ENCODE measurements at regions not wholly inside any gene's neighbourhood (a gene's known extent, or its start where the extent isn't known, plus 50 kb on each side); places are given as distances from the start of the nearest gene placed in this dataset.

DNA sequence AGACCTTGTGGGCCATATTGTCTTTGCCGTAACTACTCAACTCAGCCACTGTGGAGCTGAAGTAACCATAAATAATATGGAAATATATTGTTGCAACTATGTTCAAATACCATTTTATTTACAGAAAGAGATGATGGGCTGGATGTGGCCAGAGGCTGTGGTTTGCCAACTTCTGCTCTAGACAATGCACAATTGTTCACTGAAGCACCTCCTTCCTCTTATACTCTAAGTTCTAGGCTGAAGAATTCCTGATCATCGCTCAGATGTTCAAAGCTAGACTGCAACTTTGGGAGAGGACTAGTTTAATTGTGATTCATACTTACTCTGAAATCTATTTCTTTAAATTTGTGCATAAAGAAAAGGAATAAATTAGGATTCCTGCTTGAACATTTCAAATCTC is 245.0 kb downstream of the TAF11L14 start:
- Histone ChIP-seq H3K27me3 (no peaks in the 10 kb centered on the region), H3K9me3 (ENCODE audit: low read depth) (no peaks in the 10 kb centered on the region), H3K27ac (no peak overlapping the region), H3K4me1 (ENCODE audit: low read depth) (no peaks in the 10 kb centered on the region), H3K4me3 (no peak overlapping the region), H3K36me3 (no peaks in the 10 kb centered on the region)
- TF ChIP-seq, protein P1, sequence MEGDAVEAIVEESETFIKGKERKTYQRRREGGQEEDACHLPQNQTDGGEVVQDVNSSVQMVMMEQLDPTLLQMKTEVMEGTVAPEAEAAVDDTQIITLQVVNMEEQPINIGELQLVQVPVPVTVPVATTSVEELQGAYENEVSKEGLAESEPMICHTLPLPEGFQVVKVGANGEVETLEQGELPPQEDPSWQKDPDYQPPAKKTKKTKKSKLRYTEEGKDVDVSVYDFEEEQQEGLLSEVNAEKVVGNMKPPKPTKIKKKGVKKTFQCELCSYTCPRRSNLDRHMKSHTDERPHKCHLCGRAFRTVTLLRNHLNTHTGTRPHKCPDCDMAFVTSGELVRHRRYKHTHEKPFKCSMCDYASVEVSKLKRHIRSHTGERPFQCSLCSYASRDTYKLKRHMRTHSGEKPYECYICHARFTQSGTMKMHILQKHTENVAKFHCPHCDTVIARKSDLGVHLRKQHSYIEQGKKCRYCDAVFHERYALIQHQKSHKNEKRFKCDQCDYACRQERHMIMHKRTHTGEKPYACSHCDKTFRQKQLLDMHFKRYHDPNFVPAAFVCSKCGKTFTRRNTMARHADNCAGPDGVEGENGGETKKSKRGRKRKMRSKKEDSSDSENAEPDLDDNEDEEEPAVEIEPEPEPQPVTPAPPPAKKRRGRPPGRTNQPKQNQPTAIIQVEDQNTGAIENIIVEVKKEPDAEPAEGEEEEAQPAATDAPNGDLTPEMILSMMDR (IDR thresholded peaks at IDR 0.05; ENCODE audit: low read depth, low read length), result no peak
- DNase-seq (ENCODE audit: low read depth in 1 of 2, low spot score in 1 of 2), result no peak

DNA sequence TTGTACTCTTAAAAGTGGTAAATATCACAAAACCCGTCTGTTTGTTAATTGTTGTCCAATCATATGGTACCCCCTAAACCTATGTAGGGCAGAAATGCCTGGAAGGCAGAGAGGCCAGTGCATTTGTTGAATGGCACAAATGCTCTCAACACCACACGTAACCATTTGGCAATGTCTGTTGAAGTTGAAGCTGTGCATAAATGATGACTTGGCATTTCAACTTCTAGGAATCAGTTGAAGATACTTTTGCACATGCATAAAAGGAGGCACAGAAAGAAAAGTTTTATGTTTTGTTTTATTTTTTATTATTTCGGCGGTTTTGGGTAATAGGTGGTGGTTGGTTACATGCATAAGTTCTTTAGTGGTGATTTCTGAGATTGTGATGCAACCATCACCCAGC is 246.6 kb downstream of the TAF11L14 start:
- H3K9me3 ChIP-seq (ENCODE audit: low read depth), result no peaks in the 10 kb centered on the region

DNA sequence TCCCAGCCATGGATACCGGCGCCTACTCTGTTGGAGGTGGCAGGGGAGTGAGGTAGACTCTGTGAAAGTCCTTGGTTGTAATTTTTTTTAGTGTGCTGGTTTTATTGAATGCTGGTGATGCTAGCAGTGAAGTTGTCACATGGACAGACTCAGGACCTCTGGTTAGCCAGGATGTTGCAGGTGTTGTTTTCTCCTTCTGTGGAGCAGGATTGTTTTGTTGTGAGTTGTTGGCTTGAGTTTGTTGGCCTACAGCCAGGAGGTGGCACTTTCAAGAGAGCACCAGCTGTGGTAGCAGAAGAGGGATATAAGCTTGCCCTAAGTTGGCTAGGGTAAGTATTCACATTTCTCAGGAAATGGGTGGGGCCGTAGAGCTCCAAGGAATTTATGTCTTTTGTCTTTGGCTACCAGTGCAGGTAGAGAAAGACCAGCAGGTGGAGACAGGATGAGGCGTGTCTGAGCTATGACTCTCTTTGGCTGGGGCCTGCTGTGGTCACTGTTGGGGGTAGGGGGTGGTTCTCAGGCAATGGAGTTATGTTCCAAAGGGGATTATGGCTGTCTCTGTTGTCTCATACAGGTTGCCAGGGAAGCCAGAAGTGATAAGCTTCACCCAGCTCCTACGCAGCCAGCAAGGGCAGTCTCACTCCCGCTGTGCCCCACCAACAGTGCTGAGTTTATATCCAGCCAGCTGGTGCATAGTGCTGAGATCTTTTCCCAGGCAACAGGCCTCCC is 248.7 kb downstream of the TAF11L14 start:
- Histone ChIP-seq H3K36me3 (no peaks in the 10 kb centered on the region), H3K4me3 (no peak overlapping the region), H3K27ac (no peak overlapping the region), H3K9me3 (ENCODE audit: low read depth) (no peaks in the 10 kb centered on the region), H3K4me1 (ENCODE audit: low read depth) (no peaks in the 10 kb centered on the region), H3K27me3 (no peaks in the 10 kb centered on the region)
- no peak for DNase-seq (ENCODE audit: low read depth in 1 of 2, low spot score in 1 of 2)
- TF ChIP-seq, protein P1 (IDR thresholded peaks at IDR 0.05; ENCODE audit: low read depth, low read length), result no peak

More for the DNA sequence above, 246.6 kb downstream of the TAF11L14 start:
- Histone ChIP-seq H3K27ac (no peak overlapping the region), H3K36me3 (no peaks in the 10 kb centered on the region), H3K4me1 (ENCODE audit: low read depth) (no peaks in the 10 kb centered on the region), H3K4me3 (no peak overlapping the region), H3K27me3 (no peaks in the 10 kb centered on the region)
- TF ChIP-seq, protein P1 (IDR thresholded peaks at IDR 0.05; ENCODE audit: low read depth, low read length), result no peak
- DNase-seq (ENCODE audit: low read depth in 1 of 2, low spot score in 1 of 2), result no peak

DNA sequence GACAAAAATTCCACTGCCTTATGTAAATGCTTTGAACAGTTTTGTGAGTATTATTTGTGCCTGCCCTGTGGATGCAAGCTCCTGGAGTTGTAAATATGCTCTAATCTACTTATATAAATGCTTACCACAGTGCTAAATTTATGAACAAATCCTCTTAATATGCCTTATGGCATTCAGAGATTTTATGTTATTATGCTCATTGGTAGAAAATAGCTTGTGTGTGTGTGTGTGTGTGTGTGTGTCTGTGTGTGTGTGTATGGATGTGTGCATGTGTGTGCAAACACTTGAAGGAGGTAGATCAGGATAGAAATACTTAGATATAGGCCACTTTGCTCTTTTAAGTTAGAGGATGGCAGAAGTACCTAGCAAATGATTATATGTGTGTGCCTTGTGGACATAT is 253.9 kb downstream of the TAF11L14 start:
- Histone ChIP-seq H3K4me1 (ENCODE audit: low read depth) (no peaks in the 10 kb centered on the region), H3K4me3 (no peak overlapping the region), H3K9me3 (ENCODE audit: low read depth) (no peaks in the 10 kb centered on the region), H3K36me3 (no peaks in the 10 kb centered on the region), H3K27me3 (no peaks in the 10 kb centered on the region), H3K27ac (no peak overlapping the region)
- no peak for DNase-seq (ENCODE audit: low read depth in 1 of 2, low spot score in 1 of 2)
- TF ChIP-seq, protein P1 (IDR thresholded peaks at IDR 0.05; ENCODE audit: low read depth, low read length), result no peak

DNA sequence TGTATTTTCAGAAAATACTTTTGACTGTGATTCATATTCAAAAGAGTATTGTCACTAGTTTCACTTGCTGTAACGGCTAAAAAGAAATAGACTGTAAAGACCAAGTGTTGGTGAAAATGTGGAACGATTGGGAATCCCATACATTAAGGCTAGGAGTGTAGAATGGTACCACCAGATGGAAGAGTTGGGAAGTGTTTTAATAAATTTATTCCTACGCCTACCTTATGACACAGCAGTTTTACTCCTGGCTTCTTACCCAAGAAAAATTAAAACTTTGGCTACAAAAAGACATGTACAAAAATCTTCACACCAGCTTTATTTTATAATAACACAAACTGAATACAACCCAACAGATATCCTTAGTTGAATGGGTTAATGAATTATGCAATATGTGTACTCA is 256.2 kb downstream of the TAF11L14 start:
- DNase-seq (ENCODE audit: low read depth in 1 of 2, low spot score in 1 of 2), result no peak
- Histone ChIP-seq H3K27me3 (no peaks in the 10 kb centered on the region), H3K36me3 (no peaks in the 10 kb centered on the region), H3K4me3 (no peak overlapping the region), H3K9me3 (ENCODE audit: low read depth) (no peaks in the 10 kb centered on the region), H3K27ac (no peak overlapping the region), H3K4me1 (ENCODE audit: low read depth) (no peaks in the 10 kb centered on the region)
- TF ChIP-seq, protein P1 (IDR thresholded peaks at IDR 0.05; ENCODE audit: low read depth, low read length), result no peak

All from cardiac muscle cell (in vitro differentiated cells and primary cell).